ENCODE measurements at regions not wholly inside any gene's neighbourhood (a gene's known extent, or its start where the extent isn't known, plus 50 kb on each side); places are given as distances from the start of the nearest gene placed in this dataset.

GRCh38 chr12:58513852-58514251 lies 406.5 kb downstream of the LRIG3 start:
- TF ChIP-seq CTCF (IDR thresholded peaks at IDR 0.05 in 8 of 11, conservative IDR thresholded peaks at IDR 0.05 in 3 of 11) (no peak), POLR2A (IDR thresholded peaks at IDR 0.05) (no peak)

Data from spleen (tissue), 7 donors.